GM12878 (cell line): ENCODE measurements at regions not wholly inside any gene's neighbourhood (a gene's known extent, or its start where the extent isn't known, plus 50 kb on each side); places are given as distances from the start of the nearest gene placed in this dataset.

ENCODE experiments used
- ATAC-seq: fragments of 200-7000 bp; cut with Tn5 transposase; 3 replicates; pipeline ENCODE4 v1.9.1; 2020; ENCODE audit warnings: mild to moderate bottlenecking, moderate library complexity
- BruUV-seq: library from RNA; stranded (reverse); fragments of 400-500 nt; replicated peaks from 2 replicates; lab custom pipeline; 2021; lab: Mats Ljungman, UMichigan
- CTCF ChIA-PET: fragments of 300-600 bp; sonication (Branson Sonifier 250); formaldehyde crosslinking; extraction: SDS; loops from one replicate; lab custom pipeline; 2021; ENCODE audit warnings: inconsistent platforms; lab: Yijun Ruan, JAX
- POLR2A ChIA-PET: fragments of 350-600 bp; formaldehyde crosslinking; extraction: SDS; loops from one replicate; lab custom pipeline; 2021; ENCODE audit warnings: inconsistent platforms; lab: Charles Lee
- RAD21 ChIA-PET: fragments of 300-600 bp; sonication (Branson Sonifier 250); formaldehyde crosslinking; loops from one replicate; lab custom pipeline; 2023; ENCODE audit warnings: antibody characterized with exemption; ENCODE audit not compliant: unreplicated experiment; lab: Charles Lee
- SMC1A ChIA-PET: fragments of 300-600 bp; sonication (Branson Sonifier 250); formaldehyde crosslinking; loops from one replicate; lab custom pipeline; 2023; ENCODE audit not compliant: unreplicated experiment, uncharacterized antibody; lab: Charles Lee
- DNase-seq: peaks from one replicate; pipeline ENCODE4 v3.0.0-alpha.2; 2011; ENCODE audit warnings: low read depth, low spot score
- FAIRE-seq: peaks from 3 replicates; lab custom pipeline; 2011; peaks lifted over from hg19 to GRCh38; lab: Jason Lieb, UNC
- H2AFZ ChIP-seq: 2 replicates; pipeline ENCODE4 v1.6.0; 2011; ENCODE audit warnings: low read depth, low read length, control low read depth; ENCODE audit not compliant: control insufficient read depth
- H3K27ac ChIP-seq: 2 replicates; pipeline ENCODE4 v1.5.1; 2011; ENCODE audit warnings: control low read depth; ENCODE audit not compliant: control insufficient read depth, insufficient read depth
- H3K27me3 ChIP-seq, 2 experiments: replicated peaks in 1 of 2; 2 replicates each; pipeline versions ENCODE4 v1.6.0 to v1.6.1; 2011; ENCODE audit warnings: low read length in 1 of 2; ENCODE audit not compliant: control insufficient read depth in 2 of 2, insufficient read depth in 2 of 2
- H3K36me3 ChIP-seq, 2 experiments: 2 replicates each; pipeline ENCODE4 v1.5.1; 2011; ENCODE audit warnings: low read length in 1 of 2; ENCODE audit not compliant: control insufficient read depth in 2 of 2, insufficient read depth in 2 of 2
- H3K4me1 ChIP-seq: 2 replicates; pipeline ENCODE4 v1.6.1; 2011; ENCODE audit warnings: mild to moderate bottlenecking, low read length, moderate library complexity, mixed read lengths; ENCODE audit not compliant: control insufficient read depth, insufficient read depth
- H3K4me2 ChIP-seq: 2 replicates; pipeline ENCODE4 v1.6.0; 2011; ENCODE audit warnings: control low read depth; ENCODE audit not compliant: control insufficient read depth, insufficient read depth
- H3K4me3 ChIP-seq: fragments of 200-600 bp; sonication (generic); 2 replicates; pipeline ENCODE4 v1.5.1; 2016
- H3K79me2 ChIP-seq: 2 replicates; pipeline ENCODE4 v1.6.0; 2011; ENCODE audit warnings: low read length; ENCODE audit not compliant: control insufficient read depth, insufficient read depth
- H3K9ac ChIP-seq: 2 replicates; pipeline ENCODE4 v1.8.0; 2011; ENCODE audit warnings: low read length, control low read depth, mixed read lengths; ENCODE audit not compliant: control insufficient read depth, insufficient read depth
- H3K9me3 ChIP-seq: replicated peaks from 3 replicates; pipeline ENCODE4 v1.5.1; 2011; ENCODE audit warnings: mild to moderate bottlenecking, low read length; ENCODE audit not compliant: control insufficient read depth, insufficient read depth
- H4K20me1 ChIP-seq: 2 replicates; pipeline ENCODE4 v1.6.0; 2011; ENCODE audit not compliant: control insufficient read depth, insufficient read depth
- CBFB ChIP-seq: IDR thresholded peaks from 2 replicates; pipeline ENCODE4 v1.6.1; 2016; ENCODE audit warnings: antibody characterized with exemption, low read depth
- CREB1 ChIP-seq: IDR thresholded peaks from 2 replicates; pipeline ENCODE4 v1.6.1; 2012; ENCODE audit warnings: low read depth, mild to moderate bottlenecking, inconsistent platforms
- CREM ChIP-seq: IDR thresholded peaks from 2 replicates; pipeline ENCODE4 v1.6.1; 2014; ENCODE audit warnings: antibody characterized with exemption, low read depth
- KAT2A ChIP-seq: conservative IDR thresholded peaks from 2 replicates; pipeline ENCODE4 v1.6.1; 2011; ENCODE audit warnings: low read depth, low read length; ENCODE audit not compliant: control insufficient read depth
- MTA3 ChIP-seq: IDR thresholded peaks from 2 replicates; pipeline ENCODE4 v1.6.1; 2012; ENCODE audit warnings: low read length, inconsistent platforms, borderline replicate concordance
- POLR2AphosphoS2 ChIP-seq: IDR thresholded peaks from 2 replicates; pipeline ENCODE4 v1.6.1; 2011; ENCODE audit warnings: low read depth, mild to moderate bottlenecking, low read length, improper control_type of control experiment, moderate library complexity
- STAT1 ChIP-seq: fragments of 450-650 bp; conservative IDR thresholded peaks from 2 replicates; pipeline ENCODE4 v1.6.1; 2014; ENCODE audit warnings: antibody characterized with exemption, mild to moderate bottlenecking
- WRNIP1 ChIP-seq: IDR thresholded peaks from 2 replicates; pipeline ENCODE4 v1.6.1; 2011; ENCODE audit warnings: low read depth, low read length, improper control_type of control experiment, borderline replicate concordance
- WGBS: methylation state at CpG from one replicate; pipeline ENCODE4 v1.1.6; 2016; ENCODE audit warnings: low lambda C conversion rate; ENCODE audit not compliant: insufficient replicate concordance, insufficient coverage; ENCODE audit errors: missing lambda C conversion rate; 5-methylcytosine and 5-hydroxymethylcytosine counted together
- in situ Hi-C: fragments of 300-500 bp; cut with MboI; formaldehyde crosslinking; loops from 9 replicates; pipeline ENCODE4 v1.14.3; 2018; ENCODE audit warnings: mixed read lengths
- intact Hi-C: fragments of 100-400 bp; cut with micrococcal nuclease; formaldehyde crosslinking; loops from one replicate; pipeline ENCODE4 v1.14.2; 2022; ENCODE audit not compliant: unreplicated experiment
- TF ChIP-seq, protein P1 (sequence below): fragments of 450-650 bp; IDR thresholded peaks from 2 replicates; pipeline ENCODE4 v1.6.1; 2016; ENCODE audit warnings: mild to moderate bottlenecking, moderate library complexity, borderline replicate concordance
- TF ChIP-seq, protein P2 (sequence below): IDR thresholded peaks from 2 replicates; pipeline ENCODE4 v1.6.1; 2011; ENCODE audit warnings: low read depth, mild to moderate bottlenecking, low read length, moderate library complexity, borderline replicate concordance; ENCODE audit errors: extremely low read depth

DNA sequence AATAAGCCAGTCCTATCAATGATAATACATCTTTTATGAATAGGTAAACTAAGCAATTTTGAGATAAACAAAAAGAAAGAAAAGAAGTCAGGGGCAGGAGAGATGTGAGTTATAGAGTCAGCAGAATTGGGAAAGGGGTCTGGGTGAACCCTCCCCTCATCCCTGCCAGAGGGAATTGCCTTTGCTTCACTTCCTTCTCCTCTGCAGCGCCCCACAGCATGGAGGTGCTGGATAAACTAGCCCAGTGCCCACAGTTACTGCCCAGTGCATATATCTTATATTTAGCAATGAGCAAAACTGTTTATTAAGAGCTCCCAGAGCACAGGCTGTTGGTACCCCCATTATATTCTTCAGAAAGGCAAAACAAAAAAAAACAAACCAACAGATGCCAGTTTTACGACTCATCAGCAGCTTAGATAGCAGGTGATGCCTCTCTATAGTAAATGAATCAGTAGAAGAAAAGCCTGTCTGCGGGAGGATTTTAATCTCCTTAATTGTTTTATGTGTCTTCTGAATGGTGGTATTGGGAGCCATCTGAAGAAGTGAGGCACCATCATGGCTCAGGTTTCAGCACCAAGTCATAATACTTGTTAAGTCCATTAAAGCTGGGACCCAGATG lies 419.2 kb downstream of the EPM2A start:
- ATAC-seq (no peak), FAIRE-seq (no peak), DNase-seq (no peak)
- Histone ChIP-seq H3K4me2 (no peak overlapping the region), H3K4me1 (no peaks in the 10 kb centered on the region), H2AFZ (no peak overlapping the region), H3K27ac (no peak overlapping the region), H3K79me2 (no peaks in the 10 kb centered on the region), H3K4me3 (no peak overlapping the region), H3K36me3 (no peaks in the 10 kb centered on the region), H3K9me3 (no peaks in the 10 kb centered on the region; the same call in 2 of the 3 replicates), H4K20me1 (no peaks in the 10 kb centered on the region), H3K9ac (no peak overlapping the region), H3K27me3 (no peaks in the 10 kb centered on the region)
- no TSS peak for BruUV-seq
- 59% methylated on average over 3 of the region's 3 CpGs for WGBS
- ChIA-PET CTCF (no interaction called here), SMC1A (interaction anchor here (1.5 kb wide), 1 partner anchor 9 kb away, joined by 3 read pairs; no protein-coding TSS in a partner anchor), RAD21 (no interaction called here), POLR2A (no interaction called here)
- intact Hi-C loops: no loop called here
- TF ChIP-seq KAT2A (no peak), MTA3 (no peak), CREM (no peak), CREB1 (no peak)
- in situ Hi-C loops: no loop called here

DNA sequence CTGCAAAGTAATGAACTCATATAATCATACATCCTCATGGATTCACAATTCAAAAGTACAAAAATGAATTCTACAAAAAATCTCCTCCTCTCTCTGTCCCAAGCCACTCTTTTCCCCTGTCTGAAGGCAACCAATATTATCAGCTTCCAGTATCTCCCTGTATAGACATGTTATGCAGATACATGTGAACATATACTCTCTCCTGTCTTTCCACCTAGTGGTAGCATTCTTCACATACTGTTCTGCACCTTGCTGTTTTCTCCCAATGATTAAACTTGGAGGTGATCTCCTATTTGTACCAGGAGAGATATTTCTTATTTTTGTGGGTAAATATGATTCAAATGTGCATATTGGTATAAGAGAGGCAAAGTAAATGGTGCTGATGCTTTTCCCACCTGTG lies 416.4 kb downstream of the EPM2A start:
- ChIA-PET RAD21 (no interaction called here), POLR2A (no interaction called here), SMC1A (no interaction called here), CTCF (interaction anchor here (1.1 kb wide), 1 partner anchor 11 kb away, joined by 3 read pairs; no protein-coding TSS in a partner anchor)
- intact Hi-C loops: no loop called here
- Histone ChIP-seq H3K4me1 (no peaks in the 10 kb centered on the region), H3K36me3 (no peaks in the 10 kb centered on the region), H3K27me3 (no peaks in the 10 kb centered on the region), H3K4me3 (no peak overlapping the region), H3K9me3 (no peaks in the 10 kb centered on the region; the same call in 2 of the 3 replicates), H3K9ac (no peak overlapping the region), H4K20me1 (no peaks in the 10 kb centered on the region), H3K27ac (no peak overlapping the region), H3K4me2 (no peak overlapping the region), H3K79me2 (no peaks in the 10 kb centered on the region), H2AFZ (no peak overlapping the region)
- in situ Hi-C loops: no loop called here
- FAIRE-seq (no peak), ATAC-seq (no peak), DNase-seq (no peak)
- TF ChIP-seq WRNIP1 (no peak), STAT1 (no peak), CBFB (no peak), CREM (no peak), POLR2AphosphoS2 (no peak)
- TF ChIP-seq, protein P1, sequence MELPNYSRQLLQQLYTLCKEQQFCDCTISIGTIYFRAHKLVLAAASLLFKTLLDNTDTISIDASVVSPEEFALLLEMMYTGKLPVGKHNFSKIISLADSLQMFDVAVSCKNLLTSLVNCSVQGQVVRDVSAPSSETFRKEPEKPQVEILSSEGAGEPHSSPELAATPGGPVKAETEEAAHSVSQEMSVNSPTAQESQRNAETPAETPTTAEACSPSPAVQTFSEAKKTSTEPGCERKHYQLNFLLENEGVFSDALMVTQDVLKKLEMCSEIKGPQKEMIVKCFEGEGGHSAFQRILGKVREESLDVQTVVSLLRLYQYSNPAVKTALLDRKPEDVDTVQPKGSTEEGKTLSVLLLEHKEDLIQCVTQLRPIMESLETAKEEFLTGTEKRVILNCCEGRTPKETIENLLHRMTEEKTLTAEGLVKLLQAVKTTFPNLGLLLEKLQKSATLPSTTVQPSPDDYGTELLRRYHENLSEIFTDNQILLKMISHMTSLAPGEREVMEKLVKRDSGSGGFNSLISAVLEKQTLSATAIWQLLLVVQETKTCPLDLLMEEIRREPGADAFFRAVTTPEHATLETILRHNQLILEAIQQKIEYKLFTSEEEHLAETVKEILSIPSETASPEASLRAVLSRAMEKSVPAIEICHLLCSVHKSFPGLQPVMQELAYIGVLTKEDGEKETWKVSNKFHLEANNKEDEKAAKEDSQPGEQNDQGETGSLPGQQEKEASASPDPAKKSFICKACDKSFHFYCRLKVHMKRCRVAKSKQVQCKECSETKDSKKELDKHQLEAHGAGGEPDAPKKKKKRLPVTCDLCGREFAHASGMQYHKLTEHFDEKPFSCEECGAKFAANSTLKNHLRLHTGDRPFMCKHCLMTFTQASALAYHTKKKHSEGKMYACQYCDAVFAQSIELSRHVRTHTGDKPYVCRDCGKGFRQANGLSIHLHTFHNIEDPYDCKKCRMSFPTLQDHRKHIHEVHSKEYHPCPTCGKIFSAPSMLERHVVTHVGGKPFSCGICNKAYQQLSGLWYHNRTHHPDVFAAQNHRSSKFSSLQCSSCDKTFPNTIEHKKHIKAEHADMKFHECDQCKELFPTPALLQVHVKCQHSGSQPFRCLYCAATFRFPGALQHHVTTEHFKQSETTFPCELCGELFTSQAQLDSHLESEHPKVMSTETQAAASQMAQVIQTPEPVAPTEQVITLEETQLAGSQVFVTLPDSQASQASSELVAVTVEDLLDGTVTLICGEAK: no peak
- TF ChIP-seq, protein P2, sequence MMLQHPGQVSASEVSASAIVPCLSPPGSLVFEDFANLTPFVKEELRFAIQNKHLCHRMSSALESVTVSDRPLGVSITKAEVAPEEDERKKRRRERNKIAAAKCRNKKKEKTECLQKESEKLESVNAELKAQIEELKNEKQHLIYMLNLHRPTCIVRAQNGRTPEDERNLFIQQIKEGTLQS: no peak
- no TSS peak for BruUV-seq
